ENCODE measurements at regions not wholly inside any gene's neighbourhood (a gene's known extent, or its start where the extent isn't known, plus 50 kb on each side); places are given as distances from the start of the nearest gene placed in this dataset.

GRCh38 chr9:1331546-1332038 lies 281.4 kb downstream of the DMRT2 start:
- DNase-seq (ENCODE audit: low spot score) = no peak

- no peak for DNase-seq (ENCODE audit: low spot score)
Measured at GRCh38 chr9:1332156-1332555, 282.0 kb downstream of the DMRT2 start.

GRCh38 chr9:1335174-1335573 lies 285.0 kb downstream of the DMRT2 start:
- DNase-seq (ENCODE audit: low spot score) = no peak

- no peak for DNase-seq (ENCODE audit: low spot score)
Measured at GRCh38 chr9:1337169-1337568, 287.0 kb downstream of the DMRT2 start.

DNA sequence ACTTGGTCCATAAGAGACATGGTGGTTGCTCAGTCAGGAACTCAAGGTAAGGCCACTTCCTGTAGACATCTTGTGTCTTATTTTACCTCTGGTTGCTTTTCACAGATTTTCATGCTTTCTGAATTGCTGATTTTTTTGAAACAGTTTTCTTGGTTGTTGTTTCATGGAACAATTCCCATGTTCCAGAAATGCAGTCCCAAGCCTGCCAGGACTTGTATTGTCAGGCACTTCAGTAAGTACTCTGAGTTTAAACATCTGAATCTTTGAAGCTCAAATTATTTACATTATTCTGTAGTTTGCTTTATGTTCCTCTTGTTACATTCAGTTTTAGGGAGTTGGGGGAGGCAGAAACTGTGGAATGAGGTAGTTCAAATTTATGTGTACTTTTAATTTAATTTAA lies 290.2 kb downstream of the DMRT2 start:
- DNase-seq (ENCODE audit: low spot score) = no peak

DNA sequence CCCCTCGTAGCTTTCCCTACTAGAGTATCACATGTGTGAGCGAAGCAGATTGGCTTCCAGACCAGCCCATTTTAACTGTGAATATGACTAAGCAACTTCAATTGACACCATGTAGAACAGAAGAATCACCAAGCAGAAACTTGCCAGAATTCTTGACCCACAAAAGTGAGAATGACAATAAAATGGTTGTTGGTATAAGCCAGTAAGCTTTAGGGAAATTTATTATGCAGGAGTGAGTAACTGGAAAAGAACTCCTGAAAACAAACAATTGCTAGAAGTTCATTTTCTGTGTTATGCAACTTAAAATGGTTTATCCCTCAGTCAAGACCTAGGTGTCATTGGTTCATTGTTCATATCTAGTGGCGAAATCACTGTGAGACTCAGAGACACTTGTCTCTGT lies 303.1 kb downstream of the DMRT2 start:
- DNase-seq (ENCODE audit: low spot score) = no peak

GRCh38 chr9:1354086-1354485 lies 303.9 kb downstream of the DMRT2 start:
- no peak for DNase-seq (ENCODE audit: low spot score)

GRCh38 chr9:1354606-1355005 lies 304.4 kb downstream of the DMRT2 start:
- no peak for DNase-seq (ENCODE audit: low spot score)

DNA sequence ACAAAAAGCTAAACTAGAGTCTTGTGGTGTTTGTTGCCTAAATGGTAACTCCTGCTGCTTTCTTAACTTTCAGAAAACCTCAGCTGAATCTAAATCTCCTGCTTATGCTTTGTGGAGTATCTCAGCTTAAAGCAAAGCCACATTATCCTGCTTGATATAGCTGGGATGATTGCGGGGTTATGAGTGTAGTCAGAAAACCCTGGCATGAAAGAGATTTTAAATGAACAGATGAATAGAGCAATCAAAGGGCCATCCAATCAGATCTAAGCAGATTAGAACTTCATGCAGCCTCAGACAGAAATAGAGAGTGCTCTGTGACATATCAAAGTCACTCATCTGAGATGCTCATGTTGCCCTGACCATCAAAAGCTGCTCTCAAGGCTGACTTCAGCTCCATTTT lies 305.5 kb downstream of the DMRT2 start:
- no peak for DNase-seq (ENCODE audit: low spot score)

- DNase-seq (ENCODE audit: low spot score) = no peak
Measured at GRCh38 chr9:1362845-1363244, 312.7 kb downstream of the DMRT2 start.

GRCh38 chr9:1366276-1366675 lies 316.1 kb downstream of the DMRT2 start:
- no peak for DNase-seq (ENCODE audit: low spot score)

DNA sequence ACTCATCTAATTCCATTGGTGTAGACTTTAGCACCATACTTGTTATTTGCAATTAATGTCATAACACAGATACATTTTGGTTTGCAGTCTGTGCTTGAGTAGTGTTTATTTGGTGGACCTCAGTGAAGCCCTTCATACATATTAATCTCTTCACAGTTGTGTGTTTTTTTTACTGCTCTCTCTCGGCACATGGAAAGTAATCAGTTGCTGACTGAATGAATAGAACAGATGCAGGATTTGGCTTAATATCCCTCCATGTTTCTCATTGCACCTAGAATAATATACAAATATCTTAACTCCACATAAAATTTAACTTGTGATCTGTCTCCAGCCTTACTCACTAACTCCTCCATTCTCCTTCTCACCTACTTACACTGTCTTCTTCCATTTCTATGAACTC lies 319.1 kb downstream of the DMRT2 start:
- no peak for DNase-seq (ENCODE audit: low spot score)

DNA sequence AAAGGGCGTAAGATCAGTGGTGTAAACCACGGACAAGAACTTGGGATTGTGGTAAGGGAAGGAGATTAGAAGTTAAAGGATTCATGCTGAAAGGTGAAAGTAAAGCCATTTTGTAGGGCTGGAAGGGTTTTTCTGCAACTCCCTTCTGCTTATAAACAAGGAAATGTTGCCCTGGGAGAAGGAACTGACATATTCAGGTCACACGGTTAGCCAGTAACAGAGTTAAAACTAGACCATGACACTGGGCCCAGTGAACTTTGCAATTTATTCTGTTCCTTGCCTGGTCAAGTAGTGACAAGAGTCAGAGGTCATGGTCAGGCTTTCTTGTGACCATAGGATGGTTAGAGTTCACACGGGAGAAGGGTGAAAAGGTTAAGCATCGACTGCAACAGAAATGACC lies 323.3 kb downstream of the DMRT2 start:
- no peak for DNase-seq (ENCODE audit: low spot score)

- no peak for DNase-seq (ENCODE audit: low spot score)
Measured at GRCh38 chr9:1383899-1384455, 333.8 kb downstream of the DMRT2 start.

- DNase-seq (ENCODE audit: low spot score) = no peak
Measured at GRCh38 chr9:1384816-1385215, 334.7 kb downstream of the DMRT2 start.

GRCh38 chr9:1386420-1386819 lies 336.3 kb downstream of the DMRT2 start:
- DNase-seq (ENCODE audit: low spot score) = no peak

DNA sequence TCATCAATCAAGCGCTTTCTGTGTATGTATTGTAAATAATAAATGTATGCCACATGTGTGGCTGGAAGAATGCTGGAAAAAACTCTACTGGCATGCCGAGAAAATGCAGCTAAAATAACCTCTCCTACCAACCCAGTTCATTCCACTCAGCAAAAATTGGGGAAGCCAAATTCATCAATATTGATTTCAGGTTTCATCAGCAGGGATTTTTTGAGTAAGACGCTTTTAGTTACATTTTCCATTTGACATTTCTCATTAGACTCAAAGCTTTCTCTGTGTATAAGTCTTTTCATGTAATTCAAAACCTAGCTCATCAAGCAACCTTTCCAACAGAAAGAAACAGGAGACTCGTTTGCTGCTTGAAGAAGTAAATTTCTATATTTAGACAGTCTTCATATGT lies 338.1 kb downstream of the DMRT2 start:
- DNase-seq (ENCODE audit: low spot score) = no peak

DNA sequence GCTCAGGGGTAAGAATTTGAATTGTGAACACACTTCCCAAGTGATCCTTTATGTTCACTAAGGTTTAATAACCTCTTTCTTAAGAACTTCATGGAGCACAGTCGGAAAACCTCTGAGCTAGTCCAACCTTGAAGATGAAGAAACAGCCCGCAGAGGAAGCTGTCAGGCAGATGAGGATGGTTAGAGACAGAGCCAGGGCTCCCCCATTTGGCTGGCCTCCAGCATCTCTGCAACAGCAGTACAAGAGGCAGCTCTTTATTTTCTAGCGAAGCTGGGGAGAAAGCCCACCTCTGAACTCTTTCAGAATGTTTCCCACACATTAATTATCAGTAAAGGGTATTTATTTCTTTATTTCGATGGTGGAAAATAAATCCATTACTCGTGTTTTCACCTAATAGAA lies 350.8 kb downstream of the DMRT2 start:
- no peak for DNase-seq (ENCODE audit: low spot score)

DNA sequence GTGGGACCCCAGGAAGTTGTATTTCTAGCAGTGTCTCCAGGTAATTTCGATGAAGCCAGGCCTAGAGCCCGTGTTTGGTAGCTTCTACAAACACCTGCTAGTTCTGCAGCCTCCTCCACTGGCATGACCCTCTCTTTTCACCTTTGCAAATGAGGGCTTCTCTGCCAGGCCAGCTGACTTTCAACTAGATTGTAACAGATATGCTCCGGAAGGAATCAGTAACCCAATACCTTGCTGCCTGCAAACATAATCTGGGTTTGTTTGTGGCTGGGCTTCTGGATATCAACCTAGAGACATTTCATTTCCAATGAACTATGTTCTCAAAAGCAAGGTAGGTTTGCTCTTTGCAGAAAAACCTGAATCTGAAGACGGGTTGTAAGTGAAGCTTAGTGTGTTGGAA lies 354.8 kb downstream of the DMRT2 start:
- no peak for DNase-seq (ENCODE audit: low spot score)

DNA sequence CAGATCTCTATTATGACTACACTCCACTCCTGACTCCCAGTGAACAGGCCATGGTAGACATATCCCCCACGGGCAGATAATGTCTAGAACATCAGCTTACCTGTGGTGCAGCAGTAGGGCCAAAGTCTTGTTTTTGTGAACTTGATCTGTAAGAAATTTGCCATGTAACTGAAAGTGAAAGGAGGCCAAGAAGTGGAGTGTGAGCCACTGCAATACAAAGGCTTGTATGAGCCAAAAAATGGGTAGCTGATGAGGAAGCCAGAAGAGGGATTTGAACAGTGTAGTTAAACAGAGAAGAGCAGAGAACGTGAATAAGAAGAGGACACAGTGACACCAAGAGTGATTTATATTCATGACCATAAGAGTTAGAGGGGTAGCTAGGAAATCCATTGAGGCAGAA lies 361.7 kb downstream of the DMRT2 start:
- no peak for DNase-seq (ENCODE audit: low spot score)

GRCh38 chr9:1414711-1415131 lies 364.6 kb downstream of the DMRT2 start:
- DNase-seq (ENCODE audit: low spot score) = no peak

DNA sequence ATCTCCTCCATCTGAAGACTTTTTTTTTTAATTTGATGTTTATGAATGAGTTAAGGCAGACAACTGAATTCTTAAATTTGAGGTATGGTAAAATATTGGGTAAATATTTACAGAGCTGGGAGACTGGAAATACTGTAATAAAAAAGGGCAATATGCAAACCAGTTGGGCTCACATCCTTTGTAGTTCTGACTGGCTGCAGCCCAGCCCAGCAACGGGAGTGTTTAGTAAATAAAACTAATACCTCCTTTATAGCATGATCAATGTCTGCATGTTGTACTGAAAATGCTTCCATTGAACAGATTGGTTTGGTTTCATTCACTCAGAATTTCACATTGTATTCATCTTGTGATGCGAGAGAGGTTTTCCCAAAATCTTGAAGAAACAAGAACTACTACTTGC lies 365.0 kb downstream of the DMRT2 start:
- no peak for DNase-seq (ENCODE audit: low spot score)

GRCh38 chr9:1416261-1416660 lies 366.1 kb downstream of the DMRT2 start:
- DNase-seq (ENCODE audit: low spot score) = no peak

GRCh38 chr9:1421436-1421835 lies 371.3 kb downstream of the DMRT2 start:
- no peak for DNase-seq (ENCODE audit: low spot score)

GRCh38 chr9:1427875-1428274 lies 377.7 kb downstream of the DMRT2 start:
- no peak for DNase-seq (ENCODE audit: low spot score)

Measured in germinal center (tissue), 1 donor.